Fibroblast of lung (primary cell): ENCODE measurements at regions not wholly inside any gene's neighbourhood (a gene's known extent, or its start where the extent isn't known, plus 50 kb on each side); places are given as distances from the start of the nearest gene placed in this dataset.

Source experiments
- DNase-seq, 2 donors: peaks; one replicate each; pipeline versions ENCODE4 v3.0.0 to v3.0.0-alpha.2; 2010; ENCODE audit warnings: low read depth in 2 of 2
- H2AFZ ChIP-seq: 2 replicates; pipeline ENCODE4 v1.5.1; 2012; ENCODE audit warnings: low read length, control low read depth, inconsistent platforms
- H3K27ac ChIP-seq: 2 replicates; pipeline ENCODE4 v1.5.1; 2011; ENCODE audit warnings: low read length, control low read depth; ENCODE audit not compliant: insufficient read depth
- H3K27me3 ChIP-seq: 2 replicates; pipeline ENCODE4 v1.5.1; 2011; ENCODE audit warnings: mild to moderate bottlenecking, low read length; ENCODE audit not compliant: control insufficient read depth, insufficient read depth
- H3K36me3 ChIP-seq: 2 replicates; pipeline ENCODE4 v1.5.1; 2011; ENCODE audit warnings: low read length; ENCODE audit not compliant: control insufficient read depth, insufficient read depth
- H3K4me1 ChIP-seq: 2 replicates; pipeline ENCODE4 v1.5.1; 2011; ENCODE audit warnings: low read length; ENCODE audit not compliant: control insufficient read depth, insufficient read depth; ENCODE audit errors: extremely low read depth
- H3K4me2 ChIP-seq: 2 replicates; pipeline ENCODE4 v1.5.1; 2011; ENCODE audit warnings: low read length, control low read depth; ENCODE audit not compliant: insufficient read depth; ENCODE audit errors: extremely low read depth
- H3K4me3 ChIP-seq, 4 experiments: fragments of 200-600 bp in 1 of 4; sonication (generic) in 1 of 4; replicated peaks in 1 of 4; 2 replicates each; pipeline ENCODE4 v1.5.1; 2011 to 2016; ENCODE audit warnings: low read length in 4 of 4, low read depth in 3 of 4, mild to moderate bottlenecking in 3 of 4, control low read depth in 2 of 4, inconsistent platforms in 1 of 4, mixed read lengths in 1 of 4; ENCODE audit not compliant: insufficient read depth in 1 of 4; ENCODE audit errors: control extremely low read depth in 1 of 4
- H3K79me2 ChIP-seq: 2 replicates; pipeline ENCODE4 v1.5.1; 2012; ENCODE audit warnings: mild to moderate bottlenecking, low read length, inconsistent platforms; ENCODE audit not compliant: control insufficient read depth, insufficient read depth
- H3K9ac ChIP-seq: 2 replicates; pipeline ENCODE4 v1.5.1; 2011; ENCODE audit warnings: mild to moderate bottlenecking, low read length, control low read depth; ENCODE audit not compliant: insufficient read depth
- H3K9me3 ChIP-seq: 2 replicates; pipeline ENCODE4 v1.5.1; 2012; ENCODE audit warnings: low read depth, low read length; ENCODE audit not compliant: control insufficient read depth, insufficient read depth
- H4K20me1 ChIP-seq: 2 replicates; pipeline ENCODE4 v1.5.1; 2011; ENCODE audit warnings: low read length; ENCODE audit not compliant: control insufficient read depth, insufficient read depth; ENCODE audit errors: extremely low read depth
- CTCF ChIP-seq, 2 donors: IDR thresholded peaks in 1 of 2; conservative IDR thresholded peaks in 1 of 2; 1 replicate in 1 of 2; 2 replicates in 1 of 2; pipeline ENCODE4 v1.5.1; 2011 to 2012; ENCODE audit warnings: low read length in 2 of 2, control low read depth in 1 of 2, inconsistent platforms in 1 of 2, low read depth in 1 of 2, mild to moderate bottlenecking in 1 of 2
- EZH2 ChIP-seq: IDR thresholded peaks from 2 replicates; pipeline ENCODE4 v1.5.1; 2012; ENCODE audit warnings: low read length, control low read depth, mild to moderate bottlenecking; ENCODE audit errors: missing control alignments

- no peaks in the 10 kb centered on the region for H3K79me2 ChIP-seq
- no peaks in the 10 kb centered on the region for H3K36me3 ChIP-seq
- no peak for DNase-seq
- H3K4me3 ChIP-seq: no peak overlapping the region
- no peak overlapping the region for H2AFZ ChIP-seq
- no peak overlapping the region for H3K4me2 ChIP-seq
- H4K20me1 ChIP-seq: no peaks in the 10 kb centered on the region
- H3K9me3 ChIP-seq: no peaks in the 10 kb centered on the region
- no peak overlapping the region for H3K27ac ChIP-seq
- no peaks in the 10 kb centered on the region for H3K27me3 ChIP-seq
- no peaks in the 10 kb centered on the region for H3K4me1 ChIP-seq
- TF ChIP-seq CTCF (conservative IDR thresholded peaks at IDR 0.05 in 1 of 2, IDR thresholded peaks at IDR 0.05 in 1 of 2; ENCODE audit: low read depth in 1 of 2, low read length in 2 of 2) (no peak), EZH2 (no peak)
- no peak overlapping the region for H3K9ac ChIP-seq
These were observed 107.2 kb upstream of the MKI67 start for GRCh38 chr10:128233422-128233821.

- Histone ChIP-seq H3K9me3 (no peaks in the 10 kb centered on the region), H3K4me3 (no peak overlapping the region), H3K4me1 (no peaks in the 10 kb centered on the region), H3K4me2 (no peak overlapping the region), H3K36me3 (no peaks in the 10 kb centered on the region), H3K27ac (no peak overlapping the region), H3K79me2 (no peaks in the 10 kb centered on the region), H4K20me1 (no peaks in the 10 kb centered on the region), H3K27me3 (no peaks in the 10 kb centered on the region), H3K9ac (no peak overlapping the region), H2AFZ (no peak overlapping the region)
- TF ChIP-seq CTCF (conservative IDR thresholded peaks at IDR 0.05 in 1 of 2, IDR thresholded peaks at IDR 0.05 in 1 of 2; ENCODE audit: low read depth in 1 of 2, low read length in 2 of 2): no peak
- no peak for TF ChIP-seq EZH2
- no peak for DNase-seq
These were observed 111.5 kb upstream of the MKI67 start for GRCh38 chr10:128237710-128238109.

GRCh38 chr10:128241023-128241422 lies 114.8 kb upstream of the MKI67 start:
- H3K79me2 ChIP-seq: no peaks in the 10 kb centered on the region
- no peaks in the 10 kb centered on the region for H3K36me3 ChIP-seq
- H4K20me1 ChIP-seq: no peaks in the 10 kb centered on the region
- H3K4me2 ChIP-seq: no peak overlapping the region
- no peaks in the 10 kb centered on the region for H3K4me1 ChIP-seq
- H3K27ac ChIP-seq: no peak overlapping the region
- no peaks in the 10 kb centered on the region for H3K9me3 ChIP-seq
- no peak overlapping the region for H2AFZ ChIP-seq
- H3K27me3 ChIP-seq: no peaks in the 10 kb centered on the region
- H3K9ac ChIP-seq: no peak overlapping the region
- no peak for TF ChIP-seq CTCF (conservative IDR thresholded peaks at IDR 0.05 in 1 of 2, IDR thresholded peaks at IDR 0.05 in 1 of 2; ENCODE audit: low read depth in 1 of 2, low read length in 2 of 2)
- no peak for TF ChIP-seq EZH2
- no peak for DNase-seq
- H3K4me3 ChIP-seq: no peak overlapping the region
